ENCODE measurements at regions not wholly inside any gene's neighbourhood (a gene's known extent, or its start where the extent isn't known, plus 50 kb on each side); places are given as distances from the start of the nearest gene placed in this dataset.

- no TSS peak for BruUV-seq (replicated peaks)
- Histone ChIP-seq H3K36me3 (ENCODE audit: insufficient read depth, low read length) (no peaks in the 10 kb centered on the region), H3K27ac (ENCODE audit: low read depth, low read length, poor library complexity, severe bottlenecking) (no peak overlapping the region), H3K79me2 (ENCODE audit: insufficient read depth, low read depth, low read length) (no peaks in the 10 kb centered on the region), H3K9me2 (ENCODE audit: insufficient read depth, low read length) (no peaks in the 10 kb centered on the region), H2AFZ (ENCODE audit: low read length) (no peak overlapping the region), H3K4me1 (ENCODE audit: insufficient read depth, low read length, poor library complexity, severe bottlenecking) (no peaks in the 10 kb centered on the region), H3K4me3 (ENCODE audit: low read depth, low read length, poor library complexity, severe bottlenecking) (no peak overlapping the region), H3K9me3 (ENCODE audit: low read length) (no peaks in the 10 kb centered on the region), H3K4me2 (ENCODE audit: low read length) (no peak overlapping the region), H4K20me1 (ENCODE audit: insufficient read depth, low read length) (no peaks in the 10 kb centered on the region)
- DNase-seq (ENCODE audit: low spot score), result no peak
- POLR2A ChIA-PET, result no interaction called here
- intact Hi-C loops (cut with micrococcal nuclease; ENCODE audit: unreplicated experiment), result no loop called here
- TF ChIP-seq CTCF (conservative IDR thresholded peaks at IDR 0.05; ENCODE audit: low read length) (no peak), EZH2phosphoT487 (IDR thresholded peaks at IDR 0.05; ENCODE audit: borderline replicate concordance, low read depth, low read length) (no peak)
- CTCF ChIA-PET (ENCODE audit: unreplicated experiment), result no interaction called here
Measured at GRCh38 chr16:50494501-50495491, 53.4 kb upstream of the NKD1 start.

GRCh38 chr16:50491516-50491915 lies 56.7 kb upstream of the NKD1 start:
- no peak for DNase-seq (ENCODE audit: low spot score)
- ChIA-PET POLR2A (no interaction called here), CTCF (ENCODE audit: unreplicated experiment) (no interaction called here)
- TF ChIP-seq EZH2phosphoT487 (IDR thresholded peaks at IDR 0.05; ENCODE audit: borderline replicate concordance, low read depth, low read length), result no peak
- TF ChIP-seq CTCF (conservative IDR thresholded peaks at IDR 0.05; ENCODE audit: low read length), result no peak
- Histone ChIP-seq H3K4me3 (ENCODE audit: low read depth, low read length, poor library complexity, severe bottlenecking) (no peak overlapping the region), H3K4me2 (ENCODE audit: low read length) (no peak overlapping the region), H3K27ac (ENCODE audit: low read depth, low read length, poor library complexity, severe bottlenecking) (no peak overlapping the region), H3K9me3 (ENCODE audit: low read length) (no peaks in the 10 kb centered on the region), H3K4me1 (ENCODE audit: insufficient read depth, low read length, poor library complexity, severe bottlenecking) (no peaks in the 10 kb centered on the region), H3K9me2 (ENCODE audit: insufficient read depth, low read length) (no peaks in the 10 kb centered on the region), H2AFZ (ENCODE audit: low read length) (no peak overlapping the region), H4K20me1 (ENCODE audit: insufficient read depth, low read length) (no peaks in the 10 kb centered on the region), H3K79me2 (ENCODE audit: insufficient read depth, low read depth, low read length) (no peaks in the 10 kb centered on the region), H3K36me3 (ENCODE audit: insufficient read depth, low read length) (no peaks in the 10 kb centered on the region)
- no TSS peak for BruUV-seq (replicated peaks)
- intact Hi-C loops (cut with micrococcal nuclease; ENCODE audit: unreplicated experiment), result no loop called here

- H3K4me1 ChIP-seq (ENCODE audit: insufficient read depth, low read length, poor library complexity, severe bottlenecking), result no peaks in the 10 kb centered on the region
- no peak overlapping the region for H3K4me2 ChIP-seq (ENCODE audit: low read length)
- no peaks in the 10 kb centered on the region for H3K9me2 ChIP-seq (ENCODE audit: insufficient read depth, low read length)
- ChIA-PET POLR2A (no interaction called here), CTCF (ENCODE audit: unreplicated experiment) (no interaction called here)
- no TSS peak for BruUV-seq (replicated peaks)
- no peak overlapping the region for H3K4me3 ChIP-seq (ENCODE audit: low read depth, low read length, poor library complexity, severe bottlenecking)
- H2AFZ ChIP-seq (ENCODE audit: low read length), result no peak overlapping the region
- no peak for DNase-seq (ENCODE audit: low spot score)
- H3K36me3 ChIP-seq (ENCODE audit: insufficient read depth, low read length), result no peaks in the 10 kb centered on the region
- H4K20me1 ChIP-seq (ENCODE audit: insufficient read depth, low read length), result no peaks in the 10 kb centered on the region
- H3K27ac ChIP-seq (ENCODE audit: low read depth, low read length, poor library complexity, severe bottlenecking), result no peak overlapping the region
- intact Hi-C loops (cut with micrococcal nuclease; ENCODE audit: unreplicated experiment), result no loop called here
- no peaks in the 10 kb centered on the region for H3K9me3 ChIP-seq (ENCODE audit: low read length)
- no peaks in the 10 kb centered on the region for H3K79me2 ChIP-seq (ENCODE audit: insufficient read depth, low read depth, low read length)
- TF ChIP-seq EZH2phosphoT487 (IDR thresholded peaks at IDR 0.05; ENCODE audit: borderline replicate concordance, low read depth, low read length), result no peak
- TF ChIP-seq CTCF (conservative IDR thresholded peaks at IDR 0.05; ENCODE audit: low read length), result no peak
Measured at GRCh38 chr16:50490828-50491227, 57.4 kb upstream of the NKD1 start.
